ENCODE measurements at regions not wholly inside any gene's neighbourhood (a gene's known extent, or its start where the extent isn't known, plus 50 kb on each side); places are given as distances from the start of the nearest gene placed in this dataset.

- Mint-ChIP-seq H3K27ac (no peak overlapping the region), H3K27me3 (ENCODE audit: low read depth in 2 of 2) (peaks cover 17 to 34% of the 10 kb centered on the region in 2 donors)
- intact Hi-C loops (cut with micrococcal nuclease) = no loop called here
These were observed 103.5 kb upstream of the STOX2 start for GRCh38 chr4:183801457-183802165.

GRCh38 chr4:183806341-183806740 is 98.8 kb upstream of the STOX2 start:
- no peaks in the 10 kb centered on the region for H3K36me3 ChIP-seq (ENCODE audit: control insufficient read depth, insufficient read depth, low read length)
- Mint-ChIP-seq H3K36me3 (no peaks in the 10 kb centered on the region), H3K4me3 (no peak overlapping the region), H3K27ac (no peak overlapping the region), H3K4me1 (no peaks in the 10 kb centered on the region), H3K9me3 (no peaks in the 10 kb centered on the region), H3K27me3 (ENCODE audit: low read depth in 2 of 2) (peaks cover 4 to 14% of the 10 kb centered on the region in 2 donors)
- ATAC-seq = no peak
- no peaks in the 10 kb centered on the region for H3K9me3 ChIP-seq (ENCODE audit: control insufficient read depth, insufficient read depth, low read length)
- no peak overlapping the region for H3K27ac ChIP-seq (ENCODE audit: low read length)
- DNase-seq = no peak
- WGBS (ENCODE audit: insufficient coverage) = 80% methylated on average over 11 of the region's 11 CpGs
- H3K27me3 ChIP-seq (ENCODE audit: control insufficient read depth, insufficient read depth, low read length) = peaks cover 2% of the 10 kb centered on the region
- no peak for TF ChIP-seq CTCF (IDR thresholded peaks at IDR 0.05)
- intact Hi-C loops (cut with micrococcal nuclease) = no loop called here
- H3K4me1 ChIP-seq (ENCODE audit: control insufficient read depth, insufficient read depth, low read length) = no peaks in the 10 kb centered on the region
- no peak overlapping the region for H3K4me3 ChIP-seq (ENCODE audit: low read length)

More at GRCh38 chr4:183801457-183802165, 103.5 kb upstream of the STOX2 start:
- Histone ChIP-seq H3K27ac (ENCODE audit: low read length) (no peak overlapping the region), H3K9me3 (ENCODE audit: control insufficient read depth, insufficient read depth, low read length) (no peaks in the 10 kb centered on the region), H3K4me1 (ENCODE audit: control insufficient read depth, insufficient read depth, low read length) (no peaks in the 10 kb centered on the region), H3K36me3 (ENCODE audit: control insufficient read depth, insufficient read depth, low read length) (no peaks in the 10 kb centered on the region), H3K27me3 (ENCODE audit: control insufficient read depth, insufficient read depth, low read length) (peaks cover 11% of the 10 kb centered on the region), H3K4me3 (ENCODE audit: low read length) (no peak overlapping the region)
- H3K9me3 Mint-ChIP-seq = no peaks in the 10 kb centered on the region
- TF ChIP-seq CTCF (IDR thresholded peaks at IDR 0.05) = no peak
- H3K36me3 Mint-ChIP-seq = no peaks in the 10 kb centered on the region
- WGBS (ENCODE audit: insufficient coverage) = 86% methylated on average over 8 of the region's 8 CpGs
- DNase-seq = no peak
- no peak overlapping the region for H3K4me3 Mint-ChIP-seq
- ATAC-seq = no peak
- H3K4me1 Mint-ChIP-seq = no peaks in the 10 kb centered on the region

- 86% methylated on average over 18 of the region's 19 CpGs for WGBS (ENCODE audit: insufficient coverage)
- no peak overlapping the region for H3K27ac ChIP-seq (ENCODE audit: low read length)
- no peak for ATAC-seq
These were observed 97.5 kb upstream of the STOX2 start for GRCh38 chr4:183807420-183808096.

More at GRCh38 chr4:183807420-183808096, 97.5 kb upstream of the STOX2 start:
- Mint-ChIP-seq H3K36me3 (no peaks in the 10 kb centered on the region), H3K27ac (no peak overlapping the region), H3K4me3 (no peak overlapping the region), H3K27me3 (ENCODE audit: low read depth in 2 of 2) (peaks cover 0 to 8% of the 10 kb centered on the region in 2 donors), H3K4me1 (no peaks in the 10 kb centered on the region), H3K9me3 (no peaks in the 10 kb centered on the region)
- Histone ChIP-seq H3K27me3 (ENCODE audit: control insufficient read depth, insufficient read depth, low read length) (peaks cover 2% of the 10 kb centered on the region), H3K9me3 (ENCODE audit: control insufficient read depth, insufficient read depth, low read length) (no peaks in the 10 kb centered on the region), H3K4me3 (ENCODE audit: low read length) (no peak overlapping the region), H3K36me3 (ENCODE audit: control insufficient read depth, insufficient read depth, low read length) (no peaks in the 10 kb centered on the region), H3K4me1 (ENCODE audit: control insufficient read depth, insufficient read depth, low read length) (no peaks in the 10 kb centered on the region)
- no peak for DNase-seq
- intact Hi-C loops (cut with micrococcal nuclease) = no loop called here
- TF ChIP-seq CTCF (IDR thresholded peaks at IDR 0.05) = no peak

Data from natural killer cell (primary cell).